ENCODE measurements at regions not wholly inside any gene's neighbourhood (a gene's known extent, or its start where the extent isn't known, plus 50 kb on each side); places are given as distances from the start of the nearest gene placed in this dataset.

DNA sequence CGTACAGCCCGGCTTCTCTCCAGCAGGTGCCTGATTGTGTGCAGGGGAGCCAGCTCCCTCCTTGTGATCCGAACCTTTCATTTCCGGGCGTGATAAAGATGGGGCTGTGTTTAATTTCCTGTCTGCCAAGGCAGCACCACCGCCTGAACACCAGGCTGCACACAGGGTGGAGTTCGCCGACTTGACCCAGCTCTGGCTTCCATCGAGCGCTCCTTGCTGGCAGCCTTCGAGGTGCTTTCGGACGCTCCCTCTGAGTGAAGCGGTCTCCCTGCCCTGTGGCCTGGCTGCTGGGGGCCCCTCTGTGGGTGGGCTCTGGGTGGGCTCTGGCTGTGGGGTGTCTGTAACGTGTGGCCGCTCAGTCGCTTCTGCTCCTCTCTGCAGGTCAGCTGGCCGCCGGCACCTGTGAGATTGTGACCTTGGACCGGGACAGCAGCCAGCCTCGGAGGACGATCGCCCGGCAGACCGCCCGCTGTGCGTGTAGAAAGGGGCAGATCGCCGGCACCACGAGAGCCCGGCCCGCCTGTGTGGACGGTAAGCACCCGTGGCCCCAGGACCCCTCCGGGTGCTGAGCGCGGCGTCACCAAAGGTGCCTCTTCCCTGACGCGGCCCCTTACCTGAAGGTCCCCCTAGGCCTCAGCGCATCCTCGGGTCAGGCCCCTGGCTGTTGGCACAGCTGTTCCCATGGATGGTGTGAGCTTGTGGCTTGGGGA, 1181.3 kb downstream of the BRD1 start:
- in situ Hi-C loops (cut with HindIII; ENCODE audit: low pct_unique_long_range_greater_than_20kb, low sequenced_read_pairs), result no loop called here
- DNase-seq (ENCODE audit: low read depth in 1 of 2, low spot score in 1 of 2), result no peak
- no peak for TF ChIP-seq JUND (IDR thresholded peaks at IDR 0.05; ENCODE audit: low read depth)

DNA sequence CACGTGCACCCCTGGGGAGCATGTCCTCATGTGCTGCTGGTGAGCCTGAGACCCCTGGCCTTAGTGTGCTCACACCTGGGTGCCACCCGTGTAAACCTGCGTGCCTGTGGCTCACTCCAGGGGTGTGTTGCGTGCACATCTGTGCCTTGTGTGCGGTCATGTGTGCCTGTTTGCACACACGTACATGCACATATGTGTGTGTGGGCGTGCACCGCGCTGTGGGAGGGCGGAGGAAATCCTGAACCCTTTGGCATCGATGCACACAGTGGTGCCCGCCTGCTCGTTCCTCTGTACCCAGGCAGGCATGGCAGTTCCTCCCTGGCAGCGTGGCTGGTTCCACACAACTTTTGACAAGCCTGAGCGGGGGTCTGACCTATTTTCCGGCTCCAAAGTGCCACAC, 1181.9 kb downstream of the BRD1 start:
- DNase-seq (ENCODE audit: low read depth in 1 of 2, low spot score in 1 of 2), result no peak
- no peak for TF ChIP-seq JUND (IDR thresholded peaks at IDR 0.05; ENCODE audit: low read depth)
- in situ Hi-C loops (cut with HindIII; ENCODE audit: low pct_unique_long_range_greater_than_20kb, low sequenced_read_pairs), result no loop called here

- in situ Hi-C loops (cut with HindIII; ENCODE audit: low pct_unique_long_range_greater_than_20kb, low sequenced_read_pairs), result no loop called here
- no peak for DNase-seq (ENCODE audit: low read depth in 1 of 2, low spot score in 1 of 2)
Observed at GRCh38 chr22:48644997-48645396, 1182.7 kb downstream of the BRD1 start.

GRCh38 chr22:48644108-48644507, 1183.6 kb downstream of the BRD1 start:
- peak in 1 of 2 experiments; percentile 31 for DNase-seq (ENCODE audit: low read depth in 1 of 2, low spot score in 1 of 2)
- no peak for TF ChIP-seq JUND (IDR thresholded peaks at IDR 0.05; ENCODE audit: low read depth)
- in situ Hi-C loops (cut with HindIII; ENCODE audit: low pct_unique_long_range_greater_than_20kb, low sequenced_read_pairs), result no loop called here

More at GRCh38 chr22:48644997-48645396, 1182.7 kb downstream of the BRD1 start:
- no peak for TF ChIP-seq JUND (IDR thresholded peaks at IDR 0.05; ENCODE audit: low read depth)

GRCh38 chr22:48643066-48643731, 1184.5 kb downstream of the BRD1 start:
- in situ Hi-C loops (cut with HindIII; ENCODE audit: low pct_unique_long_range_greater_than_20kb, low sequenced_read_pairs), result no loop called here
- no peak for TF ChIP-seq JUND (IDR thresholded peaks at IDR 0.05; ENCODE audit: low read depth)
- no peak for DNase-seq (ENCODE audit: low read depth in 1 of 2, low spot score in 1 of 2)

DNA sequence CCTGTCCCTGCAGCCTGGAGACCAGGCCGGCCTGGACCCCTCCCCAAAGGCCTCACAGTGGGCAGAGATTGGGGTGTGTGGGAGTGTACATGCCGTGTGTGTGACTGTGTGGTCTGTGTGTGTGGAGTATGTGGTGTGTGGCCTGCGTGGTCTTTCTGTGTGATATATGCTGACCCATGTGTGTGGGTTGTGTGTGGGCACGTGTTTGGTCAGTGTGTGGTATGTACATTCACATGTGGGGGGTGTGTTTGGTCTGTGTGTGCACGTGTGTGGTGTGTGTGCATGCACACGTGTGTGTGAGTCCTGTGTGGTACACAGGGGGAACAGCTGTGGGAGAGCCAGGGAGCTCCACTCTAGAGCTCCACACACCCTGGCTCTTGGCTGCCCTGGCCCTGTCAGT, 1185.1 kb downstream of the BRD1 start:
- in situ Hi-C loops (cut with HindIII; ENCODE audit: low pct_unique_long_range_greater_than_20kb, low sequenced_read_pairs), result no loop called here
- TF ChIP-seq JUND (IDR thresholded peaks at IDR 0.05; ENCODE audit: low read depth), result no peak

DNA sequence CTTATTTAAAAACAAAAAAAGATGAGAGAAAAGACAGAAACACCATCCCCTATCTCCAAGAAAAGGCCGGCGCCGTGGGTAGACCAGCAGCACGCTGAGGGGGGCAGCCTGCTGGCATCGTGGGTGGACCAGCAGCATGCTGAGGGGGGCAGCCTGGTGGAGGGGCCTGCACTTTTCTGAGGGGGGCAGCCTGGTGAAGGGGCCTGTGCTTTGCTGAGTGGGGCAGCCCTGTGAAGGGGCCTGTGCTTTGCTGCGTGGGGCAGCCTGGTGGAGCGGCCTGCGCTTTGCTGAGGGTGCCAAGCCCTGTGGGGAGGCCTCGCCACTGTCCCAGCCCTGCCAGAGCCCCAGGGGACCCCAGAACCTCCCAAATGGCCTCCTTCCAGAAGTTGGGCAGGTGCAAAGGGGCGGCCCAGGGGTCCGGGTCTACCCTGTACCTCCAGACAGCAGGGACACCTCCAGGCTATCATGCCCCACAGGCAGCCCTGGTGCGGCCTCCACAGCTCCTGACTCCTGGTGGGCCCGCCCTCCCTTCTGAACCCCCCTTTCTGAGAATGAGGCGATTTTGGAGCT, 1185.7 kb downstream of the BRD1 start:
- in situ Hi-C loops (cut with HindIII; ENCODE audit: low pct_unique_long_range_greater_than_20kb, low sequenced_read_pairs), result no loop called here
- DNase-seq (ENCODE audit: low read depth in 1 of 2, low spot score in 1 of 2), result no peak
- TF ChIP-seq JUND (IDR thresholded peaks at IDR 0.05; ENCODE audit: low read depth), result no peak

More for the DNA sequence above, 1185.1 kb downstream of the BRD1 start:
- no peak for DNase-seq (ENCODE audit: low read depth in 1 of 2, low spot score in 1 of 2)

- no peak for DNase-seq (ENCODE audit: low read depth in 1 of 2, low spot score in 1 of 2)
- in situ Hi-C loops (cut with HindIII; ENCODE audit: low pct_unique_long_range_greater_than_20kb, low sequenced_read_pairs), result no loop called here
- TF ChIP-seq JUND (IDR thresholded peaks at IDR 0.05; ENCODE audit: low read depth), result no peak
Observed at GRCh38 chr22:48640890-48641841, 1186.5 kb downstream of the BRD1 start.

- no peak for TF ChIP-seq JUND (IDR thresholded peaks at IDR 0.05; ENCODE audit: low read depth)
- in situ Hi-C loops (cut with HindIII; ENCODE audit: low pct_unique_long_range_greater_than_20kb, low sequenced_read_pairs), result no loop called here
- no peak for DNase-seq (ENCODE audit: low read depth in 1 of 2, low spot score in 1 of 2)
Observed at GRCh38 chr22:48639896-48640748, 1187.6 kb downstream of the BRD1 start.

- in situ Hi-C loops (cut with HindIII; ENCODE audit: low pct_unique_long_range_greater_than_20kb, low sequenced_read_pairs), result no loop called here
- no peak for DNase-seq (ENCODE audit: low read depth in 1 of 2, low spot score in 1 of 2)
- TF ChIP-seq JUND (IDR thresholded peaks at IDR 0.05; ENCODE audit: low read depth), result no peak
Observed at GRCh38 chr22:48639021-48639795, 1188.5 kb downstream of the BRD1 start.

DNA sequence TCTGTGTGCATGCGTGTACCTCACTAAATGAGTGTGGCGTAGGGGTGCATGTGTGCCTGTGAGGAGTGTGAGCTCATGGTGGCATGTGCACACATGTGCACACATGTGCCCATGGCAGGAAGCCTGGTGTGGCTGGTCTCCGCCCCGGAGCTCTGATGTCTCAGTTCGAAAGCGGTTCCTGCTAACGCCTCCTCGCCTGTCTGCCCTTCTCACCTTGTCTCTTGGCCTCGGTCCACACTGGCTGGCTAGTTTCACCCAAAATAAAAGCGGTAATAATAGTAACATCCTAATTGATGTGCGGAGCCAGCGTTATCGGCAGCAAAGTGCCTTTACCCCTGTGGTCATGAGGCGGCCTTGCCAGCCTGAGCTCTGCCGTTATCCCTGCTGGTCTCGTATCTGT, 1190.4 kb downstream of the BRD1 start:
- TF ChIP-seq JUND (IDR thresholded peaks at IDR 0.05; ENCODE audit: low read depth), result no peak
- in situ Hi-C loops (cut with HindIII; ENCODE audit: low pct_unique_long_range_greater_than_20kb, low sequenced_read_pairs), result no loop called here
- no peak for DNase-seq (ENCODE audit: low read depth in 1 of 2, low spot score in 1 of 2)
